ENCODE measurements at regions not wholly inside any gene's neighbourhood (a gene's known extent, or its start where the extent isn't known, plus 50 kb on each side); places are given as distances from the start of the nearest gene placed in this dataset.

GRCh38 chr2:59947209-59947608, 606.2 kb downstream of the BCL11A start:
- TF ChIP-seq CTCF (IDR thresholded peaks at IDR 0.05; ENCODE audit: low read length) (no peak), EZH2 (IDR thresholded peaks at IDR 0.05; ENCODE audit: borderline replicate concordance, low read length) (no peak)

Measured in OCI-LY1 (cell line).